Caco-2 (cell line): ENCODE measurements at regions not wholly inside any gene's neighbourhood (a gene's known extent, or its start where the extent isn't known, plus 50 kb on each side); places are given as distances from the start of the nearest gene placed in this dataset.

Experiments
- BruUV-seq: library from RNA; stranded (reverse); fragments of 400-500 nt; replicated peaks from 2 replicates; lab custom pipeline; 2021; lab: Mats Ljungman, UMichigan
- CTCF ChIA-PET: fragments of 300-600 bp; sonication (Branson Sonifier 250); formaldehyde crosslinking; loops from one replicate; lab custom pipeline; 2022; ENCODE audit warnings: antibody characterized with exemption; lab: Charles Lee
- POLR2A ChIA-PET: fragments of 300-600 bp; sonication (Branson Sonifier 250); formaldehyde crosslinking; loops from one replicate; lab custom pipeline; 2022; ENCODE audit warnings: antibody characterized with exemption; lab: Charles Lee
- DNase-seq, 2 experiments: peaks; one replicate each; pipeline versions ENCODE4 v3.0.0 to v3.0.0-alpha.2; 2020 to 2022
- H3K27me3 ChIP-seq: replicated peaks from 2 replicates; pipeline ENCODE4 v1.6.0; 2011; ENCODE audit warnings: low read length; ENCODE audit not compliant: control insufficient read depth, insufficient read depth
- H3K36me3 ChIP-seq: 2 replicates; pipeline ENCODE4 v1.5.1; 2011; ENCODE audit warnings: low read length; ENCODE audit not compliant: control insufficient read depth, insufficient read depth
- H3K4me1 ChIP-seq: fragments of 250-450 bp; sonication (Bioruptor Pico); 2 replicates; pipeline ENCODE4 v1.5.1; 2020; ENCODE audit warnings: mild to moderate bottlenecking
- H3K4me3 ChIP-seq: 2 replicates; pipeline ENCODE4 v1.5.1; 2011; ENCODE audit warnings: low read depth, mild to moderate bottlenecking, control low read depth, low read length
- H3K9me3 ChIP-seq: fragments of 250-450 bp; sonication (Bioruptor Pico); 2 replicates; pipeline ENCODE4 v1.5.1; 2020; ENCODE audit warnings: mild to moderate bottlenecking, moderate library complexity
- H3K27ac Mint-ChIP-seq: one replicate; pipeline ENCODE4 v1.8.0; 2022; ENCODE audit warnings: mixed read lengths; ENCODE audit not compliant: unreplicated experiment
- H3K27me3 Mint-ChIP-seq: one replicate; pipeline ENCODE4 v1.8.0; 2022; ENCODE audit warnings: mixed read lengths; ENCODE audit not compliant: insufficient read depth, unreplicated experiment
- H3K36me3 Mint-ChIP-seq: one replicate; pipeline ENCODE4 v1.8.0; 2022; ENCODE audit warnings: mild to moderate bottlenecking, mixed read lengths; ENCODE audit not compliant: insufficient read depth, unreplicated experiment
- H3K4me1 Mint-ChIP-seq: one replicate; pipeline ENCODE4 v1.8.0; 2022; ENCODE audit warnings: low read depth, mixed read lengths; ENCODE audit not compliant: unreplicated experiment
- H3K4me3 Mint-ChIP-seq: one replicate; pipeline ENCODE4 v1.8.0; 2022; ENCODE audit warnings: mild to moderate bottlenecking, moderate library complexity, mixed read lengths; ENCODE audit not compliant: unreplicated experiment
- H3K9me3 Mint-ChIP-seq: one replicate; pipeline ENCODE4 v1.8.0; 2022; ENCODE audit warnings: mixed read lengths; ENCODE audit not compliant: unreplicated experiment
- CTCF ChIP-seq, 2 experiments: fragments of 200-600 bp in 1 of 2; IDR thresholded peaks; 1 replicate in 1 of 2; 2 replicates in 1 of 2; pipeline versions ENCODE4 v1.5.1 to v1.8.0; 2011 to 2022; ENCODE audit warnings: antibody characterized with exemption in 1 of 2, control low read depth in 1 of 2, inconsistent platforms in 1 of 2, low read depth in 1 of 2, low read length in 1 of 2, mild to moderate bottlenecking in 1 of 2, moderate library complexity in 1 of 2; ENCODE audit not compliant: insufficient read depth in 1 of 2, severe bottlenecking in 1 of 2, unreplicated experiment in 1 of 2
- intact Hi-C: fragments of 100-400 bp; cut with micrococcal nuclease; formaldehyde crosslinking; loops from one replicate; pipeline ENCODE4 v1.10.0; 2022; ENCODE audit not compliant: unreplicated experiment

- Histone ChIP-seq H3K27me3 (no peaks in the 10 kb centered on the region), H3K4me1 (no peaks in the 10 kb centered on the region), H3K9me3 (0 out of 2 replicates have a peak, but pooled peaks cover 5% of the 10 kb centered on the region), H3K36me3 (no peaks in the 10 kb centered on the region), H3K4me3 (no peak overlapping the region)
- peaks cover 6% of the 10 kb centered on the region for H3K27me3 Mint-ChIP-seq
- ChIA-PET CTCF (interaction anchor here (0.6 kb wide), 1 partner anchor 295 kb away, joined by 3 read pairs; no protein-coding TSS in a partner anchor), POLR2A (no interaction called here)
- BruUV-seq: no TSS peak
- intact Hi-C loops: no loop called here
- no peak for DNase-seq
- H3K36me3 Mint-ChIP-seq: no peaks in the 10 kb centered on the region
- no peak overlapping the region for H3K4me3 Mint-ChIP-seq
- H3K27ac Mint-ChIP-seq: no peak overlapping the region
- no peaks in the 10 kb centered on the region for H3K9me3 Mint-ChIP-seq
- no peaks in the 10 kb centered on the region for H3K4me1 Mint-ChIP-seq
- no peak for TF ChIP-seq CTCF (IDR thresholded peaks at IDR 0.05; ENCODE audit: insufficient read depth in 1 of 2, low read depth in 1 of 2, low read length in 1 of 2, severe bottlenecking in 1 of 2, unreplicated experiment in 1 of 2)
These were observed 126.0 kb upstream of the RET start for GRCh38 chr10:42950606-42951485.

GRCh38 chr10:42951486-42952251, 125.2 kb upstream of the RET start:
- TF ChIP-seq CTCF (IDR thresholded peaks at IDR 0.05; ENCODE audit: insufficient read depth in 1 of 2, low read depth in 1 of 2, low read length in 1 of 2, severe bottlenecking in 1 of 2, unreplicated experiment in 1 of 2): no peak
- intact Hi-C loops: no loop called here
- peak in 1 of 2 experiments; percentile 39 for DNase-seq
- Histone ChIP-seq H3K4me3 (no peak overlapping the region), H3K36me3 (no peaks in the 10 kb centered on the region), H3K4me1 (no peaks in the 10 kb centered on the region), H3K9me3 (0 out of 2 replicates have a peak, but pooled peaks cover 5% of the 10 kb centered on the region), H3K27me3 (no peaks in the 10 kb centered on the region)
- H3K4me1 Mint-ChIP-seq: no peaks in the 10 kb centered on the region
- peak overlapping the region; percentile 65 for H3K4me3 Mint-ChIP-seq
- peaks cover 3% of the 10 kb centered on the region for H3K27me3 Mint-ChIP-seq
- ChIA-PET POLR2A (no interaction called here), CTCF (interaction anchor here (0.6 kb wide), 1 partner anchor 296 kb away, joined by 3 read pairs; no protein-coding TSS in a partner anchor)
- no peak overlapping the region for H3K27ac Mint-ChIP-seq
- BruUV-seq: no TSS peak
- no peaks in the 10 kb centered on the region for H3K9me3 Mint-ChIP-seq
- no peaks in the 10 kb centered on the region for H3K36me3 Mint-ChIP-seq

DNA sequence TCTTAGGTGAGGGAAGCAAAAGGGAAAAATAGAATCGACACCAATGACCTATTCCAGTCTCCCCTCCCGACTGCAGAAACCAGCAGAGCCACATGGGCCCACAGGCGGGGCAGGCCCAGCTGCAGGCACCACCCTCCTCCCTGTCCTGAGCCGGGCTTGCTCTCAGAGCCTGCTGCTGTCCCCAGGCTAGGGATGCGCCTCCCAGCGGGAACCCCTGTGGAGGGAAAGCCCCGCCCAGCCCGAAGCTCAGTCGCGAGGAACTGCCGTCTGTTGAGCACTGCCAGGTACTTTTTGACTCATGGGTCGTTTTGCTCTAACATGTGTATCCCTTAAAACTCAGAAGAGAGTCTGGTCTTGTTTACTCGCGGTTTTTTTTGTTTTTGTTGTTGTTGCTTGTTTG, 124.5 kb upstream of the RET start:
- Mint-ChIP-seq H3K4me1 (no peaks in the 10 kb centered on the region), H3K36me3 (no peaks in the 10 kb centered on the region), H3K9me3 (no peaks in the 10 kb centered on the region), H3K27me3 (peaks cover 7% of the 10 kb centered on the region), H3K27ac (no peak overlapping the region), H3K4me3 (peak overlapping the region; percentile 65)
- ChIA-PET POLR2A (interaction anchor here (0.6 kb wide), 1 partner anchor 18 kb away, joined by 3 read pairs; no protein-coding TSS in a partner anchor), CTCF (interaction anchor here (0.6 kb wide), 1 partner anchor 91 kb away, joined by 3 read pairs; no protein-coding TSS in a partner anchor)
- H3K4me3 ChIP-seq: no peak overlapping the region
- BruUV-seq: no TSS peak
- intact Hi-C loops: no loop called here
- H3K4me1 ChIP-seq: no peaks in the 10 kb centered on the region
- peak; percentile 60 to 72 for DNase-seq
- H3K36me3 ChIP-seq: no peaks in the 10 kb centered on the region
- H3K27me3 ChIP-seq: no peaks in the 10 kb centered on the region
- no peak for TF ChIP-seq CTCF (IDR thresholded peaks at IDR 0.05; ENCODE audit: insufficient read depth in 1 of 2, low read depth in 1 of 2, low read length in 1 of 2, severe bottlenecking in 1 of 2, unreplicated experiment in 1 of 2)
- H3K9me3 ChIP-seq: peaks cover 2% of the 10 kb centered on the region; the same call in 1 of the 2 replicates
